ENCODE measurements at regions not wholly inside any gene's neighbourhood (a gene's known extent, or its start where the extent isn't known, plus 50 kb on each side); places are given as distances from the start of the nearest gene placed in this dataset.

DNA sequence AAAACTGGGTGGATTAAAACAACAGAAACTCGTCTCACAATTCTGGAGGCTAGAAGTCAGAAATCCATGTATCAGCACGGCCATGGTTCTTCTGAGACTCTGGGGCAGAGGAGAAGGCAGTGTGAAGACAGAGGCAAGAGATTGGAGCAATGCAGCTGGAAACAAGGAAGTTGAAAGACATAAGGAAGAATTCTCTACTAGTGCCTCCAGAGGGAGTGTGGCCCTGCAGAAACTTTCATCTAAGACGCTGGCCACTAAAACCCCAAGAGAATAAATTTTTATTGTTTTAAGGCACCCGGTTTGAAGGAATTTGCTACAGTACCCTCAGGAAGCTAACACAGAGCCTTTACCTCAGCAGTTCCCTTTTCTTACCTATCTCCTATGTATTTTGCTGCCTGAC, 1012.2 kb upstream of the CADM2 start:
- H3K27me3 Mint-ChIP-seq (ENCODE audit: unreplicated experiment), result no peaks in the 10 kb centered on the region
- DNase-seq (ENCODE audit: extremely low spot score, unreplicated experiment), result no peak
- no peak overlapping the region for H3K4me3 Mint-ChIP-seq (ENCODE audit: unreplicated experiment)
- TF ChIP-seq, protein P1, sequence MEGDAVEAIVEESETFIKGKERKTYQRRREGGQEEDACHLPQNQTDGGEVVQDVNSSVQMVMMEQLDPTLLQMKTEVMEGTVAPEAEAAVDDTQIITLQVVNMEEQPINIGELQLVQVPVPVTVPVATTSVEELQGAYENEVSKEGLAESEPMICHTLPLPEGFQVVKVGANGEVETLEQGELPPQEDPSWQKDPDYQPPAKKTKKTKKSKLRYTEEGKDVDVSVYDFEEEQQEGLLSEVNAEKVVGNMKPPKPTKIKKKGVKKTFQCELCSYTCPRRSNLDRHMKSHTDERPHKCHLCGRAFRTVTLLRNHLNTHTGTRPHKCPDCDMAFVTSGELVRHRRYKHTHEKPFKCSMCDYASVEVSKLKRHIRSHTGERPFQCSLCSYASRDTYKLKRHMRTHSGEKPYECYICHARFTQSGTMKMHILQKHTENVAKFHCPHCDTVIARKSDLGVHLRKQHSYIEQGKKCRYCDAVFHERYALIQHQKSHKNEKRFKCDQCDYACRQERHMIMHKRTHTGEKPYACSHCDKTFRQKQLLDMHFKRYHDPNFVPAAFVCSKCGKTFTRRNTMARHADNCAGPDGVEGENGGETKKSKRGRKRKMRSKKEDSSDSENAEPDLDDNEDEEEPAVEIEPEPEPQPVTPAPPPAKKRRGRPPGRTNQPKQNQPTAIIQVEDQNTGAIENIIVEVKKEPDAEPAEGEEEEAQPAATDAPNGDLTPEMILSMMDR (IDR thresholded peaks at IDR 0.05), result peak; percentile 41
- H3K9me3 Mint-ChIP-seq (ENCODE audit: unreplicated experiment), result no peaks in the 10 kb centered on the region
- H3K4me1 Mint-ChIP-seq (ENCODE audit: unreplicated experiment), result peaks cover 11% of the 10 kb centered on the region
- no peaks in the 10 kb centered on the region for H3K36me3 Mint-ChIP-seq (ENCODE audit: unreplicated experiment)
- H3K27ac Mint-ChIP-seq (ENCODE audit: unreplicated experiment), result no peak overlapping the region

DNA sequence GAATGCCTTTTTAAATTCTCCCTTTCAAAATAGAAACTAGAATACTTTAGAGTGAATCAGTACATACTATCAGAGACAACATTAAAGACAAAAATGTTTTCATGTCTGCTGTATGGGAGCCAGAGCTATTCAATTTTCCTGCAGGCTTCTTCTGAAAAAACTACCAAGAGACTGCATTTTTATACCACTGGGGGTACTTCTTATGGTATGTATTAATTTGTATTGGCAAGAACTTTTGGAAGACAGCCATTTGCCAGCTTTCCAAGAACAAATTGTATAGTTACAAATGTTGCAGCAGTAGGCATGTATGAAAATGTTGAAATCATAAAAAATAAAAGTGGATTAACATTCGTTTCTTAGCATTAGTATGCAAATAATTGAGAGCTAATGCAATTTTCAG, 1010.0 kb upstream of the CADM2 start:
- Mint-ChIP-seq H3K27me3 (ENCODE audit: unreplicated experiment) (no peaks in the 10 kb centered on the region), H3K36me3 (ENCODE audit: unreplicated experiment) (no peaks in the 10 kb centered on the region), H3K4me3 (ENCODE audit: unreplicated experiment) (no peak overlapping the region), H3K27ac (ENCODE audit: unreplicated experiment) (no peak overlapping the region), H3K9me3 (ENCODE audit: unreplicated experiment) (no peaks in the 10 kb centered on the region), H3K4me1 (ENCODE audit: unreplicated experiment) (peaks cover 11% of the 10 kb centered on the region)
- TF ChIP-seq, protein P1 (IDR thresholded peaks at IDR 0.05), result no peak
- no peak for DNase-seq (ENCODE audit: extremely low spot score, unreplicated experiment)

DNA sequence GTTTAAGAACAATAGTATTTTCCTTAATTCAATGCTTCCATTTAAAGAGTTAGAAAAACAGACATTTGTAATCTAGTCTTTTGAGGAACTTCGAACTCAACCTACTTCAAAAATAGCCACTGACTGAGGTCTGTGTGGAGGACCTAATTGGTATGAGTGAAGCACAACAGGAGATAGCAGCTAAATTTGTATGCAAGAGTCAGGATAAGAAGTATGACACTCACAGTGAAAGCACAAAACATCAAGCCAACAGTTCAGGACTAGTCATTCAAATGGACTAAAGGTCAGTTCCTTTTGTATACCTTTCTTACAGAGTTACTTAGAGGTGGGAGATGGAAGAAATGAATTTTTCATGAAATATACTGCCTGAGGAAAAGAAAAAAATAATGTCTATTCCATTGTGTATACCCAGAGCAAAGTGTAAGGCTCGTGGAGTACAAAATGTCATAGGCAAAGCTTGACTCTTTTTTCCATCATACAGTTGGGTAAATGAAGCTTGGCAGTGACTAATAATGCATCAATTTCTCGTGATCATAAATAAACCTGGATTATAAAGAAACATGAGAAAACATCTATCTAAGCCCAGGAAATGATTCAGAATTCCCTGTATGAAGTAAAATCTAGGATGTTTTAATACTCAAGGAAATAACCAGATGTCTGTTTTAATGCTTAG, 1005.2 kb upstream of the CADM2 start:
- no peak overlapping the region for H3K4me3 Mint-ChIP-seq (ENCODE audit: unreplicated experiment)
- TF ChIP-seq, protein P1 (IDR thresholded peaks at IDR 0.05), result no peak
- DNase-seq (ENCODE audit: extremely low spot score, unreplicated experiment), result no peak
- no peak overlapping the region for H3K27ac Mint-ChIP-seq (ENCODE audit: unreplicated experiment)
- H3K9me3 Mint-ChIP-seq (ENCODE audit: unreplicated experiment), result no peaks in the 10 kb centered on the region
- H3K36me3 Mint-ChIP-seq (ENCODE audit: unreplicated experiment), result no peaks in the 10 kb centered on the region
- peaks cover 2% of the 10 kb centered on the region for H3K27me3 Mint-ChIP-seq (ENCODE audit: unreplicated experiment)
- H3K4me1 Mint-ChIP-seq (ENCODE audit: unreplicated experiment), result peaks cover 2% of the 10 kb centered on the region

DNA sequence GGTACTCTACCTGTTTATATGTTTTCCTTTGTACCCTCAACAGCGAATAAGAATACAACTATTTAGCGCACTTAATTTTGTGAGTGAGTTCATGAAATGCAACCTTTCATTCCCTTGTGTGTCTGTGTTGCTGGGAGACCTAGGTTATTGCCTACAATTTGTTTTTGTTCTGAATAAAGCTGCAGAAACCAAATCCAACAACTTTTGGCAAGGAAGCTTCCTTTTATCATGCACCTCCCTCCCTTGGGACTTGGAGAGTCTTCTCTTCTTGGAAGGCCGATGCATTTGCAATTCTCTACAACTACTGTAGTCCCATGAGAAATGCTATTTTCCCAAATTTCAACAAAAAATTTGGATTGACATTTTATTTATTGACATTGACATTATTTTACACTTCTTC, 1002.4 kb upstream of the CADM2 start:
- no peaks in the 10 kb centered on the region for H3K9me3 Mint-ChIP-seq (ENCODE audit: unreplicated experiment)
- no peak overlapping the region for H3K4me3 Mint-ChIP-seq (ENCODE audit: unreplicated experiment)
- DNase-seq (ENCODE audit: extremely low spot score, unreplicated experiment), result no peak
- peaks cover 2% of the 10 kb centered on the region for H3K27me3 Mint-ChIP-seq (ENCODE audit: unreplicated experiment)
- H3K4me1 Mint-ChIP-seq (ENCODE audit: unreplicated experiment), result no peaks in the 10 kb centered on the region
- H3K36me3 Mint-ChIP-seq (ENCODE audit: unreplicated experiment), result no peaks in the 10 kb centered on the region
- no peak overlapping the region for H3K27ac Mint-ChIP-seq (ENCODE audit: unreplicated experiment)
- TF ChIP-seq, protein P1 (IDR thresholded peaks at IDR 0.05), result no peak

DNA sequence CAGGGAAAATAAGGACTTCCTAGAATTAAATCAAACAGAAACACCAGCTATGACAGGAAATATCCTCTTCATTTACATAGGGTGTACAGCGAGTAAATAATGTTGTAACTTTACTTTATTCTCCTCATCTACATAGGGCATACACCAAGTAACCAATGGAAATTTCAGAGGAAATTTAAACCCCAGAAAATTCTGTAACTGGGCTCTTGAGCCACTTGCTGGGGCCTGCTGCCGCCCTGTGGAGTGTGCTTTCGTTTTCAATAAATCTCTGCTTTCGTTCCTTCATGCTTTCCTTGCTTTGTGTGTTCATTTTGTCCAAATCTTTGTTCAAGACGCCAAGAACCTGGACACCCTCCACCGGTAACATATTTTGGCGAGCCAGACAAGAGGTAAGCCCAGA, 990.4 kb upstream of the CADM2 start:
- H3K27me3 Mint-ChIP-seq (ENCODE audit: unreplicated experiment), result no peaks in the 10 kb centered on the region
- H3K4me3 Mint-ChIP-seq (ENCODE audit: unreplicated experiment), result no peak overlapping the region
- peaks cover 7% of the 10 kb centered on the region for H3K9me3 Mint-ChIP-seq (ENCODE audit: unreplicated experiment)
- TF ChIP-seq, protein P1 (IDR thresholded peaks at IDR 0.05), result peak; percentile 19
- no peak for DNase-seq (ENCODE audit: extremely low spot score, unreplicated experiment)
- H3K4me1 Mint-ChIP-seq (ENCODE audit: unreplicated experiment), result peaks cover 3% of the 10 kb centered on the region
- H3K36me3 Mint-ChIP-seq (ENCODE audit: unreplicated experiment), result no peaks in the 10 kb centered on the region
- H3K27ac Mint-ChIP-seq (ENCODE audit: unreplicated experiment), result no peak overlapping the region
